H1 (cell line): ENCODE measurements at regions not wholly inside any gene's neighbourhood (a gene's known extent, or its start where the extent isn't known, plus 50 kb on each side); places are given as distances from the start of the nearest gene placed in this dataset.

Source experiments
- CTCF ChIP-seq, 3 experiments: IDR thresholded peaks; 1 replicate in 2 of 3; 2 replicates in 1 of 3; pipeline versions ENCODE4 v1.5.1 to v1.6.1; 2011; ENCODE audit warnings: low read length in 3 of 3, mild to moderate bottlenecking in 3 of 3, inconsistent platforms in 2 of 3, low read depth in 1 of 3, moderate library complexity in 1 of 3; ENCODE audit not compliant: insufficient read depth in 1 of 3; ENCODE audit errors: control extremely low read depth in 1 of 3
- POLR2AphosphoS5 ChIP-seq: IDR thresholded peaks from 2 replicates; pipeline ENCODE4 v1.6.1; 2011; ENCODE audit warnings: low read depth, low read length
- SIN3A ChIP-seq, 2 experiments: IDR thresholded peaks in 1 of 2; conservative IDR thresholded peaks in 1 of 2; 2 replicates each; pipeline ENCODE4 v1.6.1; 2011 to 2012; ENCODE audit warnings: low read length in 2 of 2, improper control_type of control experiment in 1 of 2, low read depth in 1 of 2, mild to moderate bottlenecking in 1 of 2

- TF ChIP-seq CTCF (IDR thresholded peaks at IDR 0.05; ENCODE audit: control extremely low read depth in 1 of 3, insufficient read depth in 1 of 3, low read depth in 1 of 3, low read length in 3 of 3) (no peak), POLR2AphosphoS5 (no peak), SIN3A (conservative IDR thresholded peaks at IDR 0.05 in 1 of 2, IDR thresholded peaks at IDR 0.05 in 1 of 2; ENCODE audit: low read depth in 1 of 2, low read length in 2 of 2) (no peak)
These were observed 92.5 kb upstream of the MNS1 start for GRCh38 chr15:56557415-56557814.
